D721Med (cell line): ENCODE measurements at regions not wholly inside any gene's neighbourhood (a gene's known extent, or its start where the extent isn't known, plus 50 kb on each side); places are given as distances from the start of the nearest gene placed in this dataset.

Source experiments
- DNase-seq: peaks from one replicate; pipeline ENCODE4 v3.0.0; 2011; ENCODE audit warnings: low spot score; ENCODE audit not compliant: insufficient read length
- FAIRE-seq: peaks from 2 replicates; lab custom pipeline; 2011; peaks lifted over from hg19 to GRCh38; lab: Jason Lieb, UNC
- CTCF ChIP-seq: IDR thresholded peaks from 2 replicates; pipeline ENCODE4 v1.5.1; 2012; ENCODE audit warnings: mild to moderate bottlenecking, control low read depth; ENCODE audit not compliant: insufficient read depth; ENCODE audit errors: missing control alignments

DNA sequence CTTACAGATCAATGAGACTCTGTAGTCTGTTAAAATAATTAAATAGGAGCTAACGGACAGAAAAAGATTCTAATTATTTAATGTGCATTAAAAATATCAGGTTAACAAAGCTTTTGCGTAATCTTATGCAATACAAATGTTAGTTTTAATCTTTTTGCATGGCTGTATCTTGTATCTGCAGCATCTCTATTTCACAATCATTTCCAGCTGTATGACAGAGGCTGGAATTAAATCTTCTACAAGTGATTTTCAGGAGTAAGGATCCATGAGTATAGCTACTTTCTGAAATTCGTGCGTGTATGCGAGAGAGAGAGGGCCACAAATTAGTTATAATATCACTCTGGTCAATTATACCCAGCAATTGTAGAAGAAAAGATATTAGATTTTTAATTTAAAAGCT is 1446.8 kb downstream of the NCAM2 start:
- FAIRE-seq (no peak), DNase-seq (no peak)
- TF ChIP-seq CTCF: no peak

- FAIRE-seq (no peak), DNase-seq (no peak)
- no peak for TF ChIP-seq CTCF
Observed at GRCh38 chr21:22450507-22450906, 1452.3 kb downstream of the NCAM2 start.

DNA sequence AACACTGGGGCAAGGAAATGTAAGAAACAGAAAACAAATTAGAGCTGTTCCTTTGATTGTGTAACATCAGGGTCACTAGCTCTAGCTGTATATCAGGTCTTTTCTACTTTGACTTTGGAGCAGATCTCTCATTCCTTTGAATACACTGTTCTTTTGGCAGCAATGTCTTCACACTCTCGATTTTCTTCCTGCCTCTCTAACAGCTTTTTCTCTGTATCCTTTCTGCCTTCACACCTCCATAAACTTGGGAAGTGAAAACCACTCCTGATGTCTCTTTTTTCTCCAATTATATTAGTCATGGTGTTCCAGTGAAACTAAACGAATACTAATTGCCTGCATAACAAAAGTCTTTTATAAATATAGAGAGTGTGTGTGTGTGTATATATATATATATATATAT is 1458.0 kb downstream of the NCAM2 start:
- no peak for DNase-seq
- no peak for FAIRE-seq
- TF ChIP-seq CTCF: no peak

DNA sequence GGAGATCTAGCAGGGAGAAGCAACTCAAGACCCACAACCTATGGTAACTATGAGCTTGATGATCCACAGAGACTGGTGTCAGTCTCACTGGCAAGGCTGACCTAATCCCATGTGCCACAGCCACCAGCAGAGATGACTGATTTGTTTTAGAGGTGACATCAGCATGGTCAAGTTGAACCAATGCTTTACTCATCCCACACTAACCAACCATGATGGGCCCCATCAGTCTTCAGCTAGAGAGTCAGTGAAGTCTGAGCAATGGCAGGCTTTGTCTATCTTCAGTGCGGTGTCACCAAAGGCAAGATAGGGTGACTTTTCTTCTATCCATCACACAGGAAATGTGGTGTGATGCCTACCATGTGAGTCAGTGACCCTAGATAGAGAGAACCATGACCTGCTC is 1470.7 kb downstream of the NCAM2 start:
- DNase-seq (no peak), FAIRE-seq (no peak)
- TF ChIP-seq CTCF: no peak

DNA sequence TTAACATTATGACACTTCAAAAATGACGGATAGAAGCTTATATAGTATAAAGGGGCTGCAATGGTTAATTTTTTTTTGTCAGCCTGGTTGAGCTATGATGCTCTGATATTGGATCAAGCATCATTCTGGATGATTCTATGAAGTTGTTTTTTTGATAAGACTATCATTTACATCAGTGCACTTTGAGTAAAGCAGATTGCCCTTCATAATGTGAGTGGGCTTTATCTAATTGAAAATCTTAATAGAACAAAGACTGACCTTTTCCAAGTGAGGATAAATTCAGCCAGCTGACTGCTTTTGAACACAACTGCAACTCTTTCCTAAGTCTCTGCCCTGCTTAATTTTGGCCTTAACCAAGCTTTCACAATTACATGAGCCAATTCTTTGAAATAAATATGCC is 1476.2 kb downstream of the NCAM2 start:
- FAIRE-seq (no peak), DNase-seq (no peak)
- TF ChIP-seq CTCF: no peak

DNA sequence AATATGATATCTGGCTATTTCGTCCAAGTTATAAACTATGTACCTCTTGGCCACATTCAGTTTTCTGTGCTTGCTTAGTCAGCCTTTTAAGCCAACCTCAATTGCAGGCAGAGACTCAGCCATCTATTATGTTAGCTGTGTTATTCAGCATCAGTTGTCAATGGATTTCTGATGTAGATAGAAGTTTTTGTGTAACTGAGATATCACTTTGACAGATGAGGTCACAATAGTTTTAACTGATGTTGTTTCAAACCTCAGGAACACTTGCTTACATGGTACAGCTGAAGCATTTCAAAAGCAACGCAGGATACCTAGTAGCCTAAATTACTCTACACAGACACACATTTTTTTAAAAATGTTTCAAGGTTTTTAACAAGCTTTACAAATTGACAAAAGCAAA is 1478.0 kb downstream of the NCAM2 start:
- no peak for DNase-seq
- FAIRE-seq: no peak
- TF ChIP-seq CTCF: no peak

- FAIRE-seq (no peak), DNase-seq (no peak)
- no peak for TF ChIP-seq CTCF
Observed at GRCh38 chr21:22476726-22477646, 1478.8 kb downstream of the NCAM2 start.
